Activated naive CD4-positive, alpha-beta T cell treated with anti-CD3 and anti-CD28 coated beads for 36 hours (primary cell): ENCODE measurements at regions not wholly inside any gene's neighbourhood (a gene's known extent, or its start where the extent isn't known, plus 50 kb on each side); places are given as distances from the start of the nearest gene placed in this dataset.
"Not testable (repeated sequence)": the region's sequence is repeated elsewhere in the genome, so short reads cannot be mapped to it uniquely, and the experiment has no call there.

Source experiments
- CTCF ChIA-PET: fragments of 350-600 bp; sonication (Branson Sonifier 250); formaldehyde crosslinking; loops from one replicate; lab custom pipeline; 2021; ENCODE audit warnings: antibody characterized with exemption; lab: Charles Lee
- DNase-seq: peaks from one replicate; pipeline ENCODE4 v3.0.0-alpha.2; 2020
- H3K27ac Mint-ChIP-seq: one replicate; pipeline ENCODE4 v1.8.0; 2021; ENCODE audit warnings: mild to moderate bottlenecking, mixed read lengths
- H3K27me3 Mint-ChIP-seq: one replicate; pipeline ENCODE4 v1.8.0; 2021; ENCODE audit warnings: low read depth, mixed read lengths
- H3K36me3 Mint-ChIP-seq: one replicate; pipeline ENCODE4 v1.8.0; 2021; ENCODE audit warnings: low read depth, mixed read lengths
- H3K4me1 Mint-ChIP-seq: one replicate; pipeline ENCODE4 v1.8.0; 2021; ENCODE audit warnings: low read depth, mixed read lengths
- H3K4me3 Mint-ChIP-seq: one replicate; pipeline ENCODE4 v1.8.0; 2021; ENCODE audit warnings: mild to moderate bottlenecking, moderate library complexity, mixed read lengths
- H3K9me3 Mint-ChIP-seq: one replicate; pipeline ENCODE4 v1.8.0; 2021; ENCODE audit warnings: mixed read lengths
- intact Hi-C: fragments of 100-400 bp; cut with micrococcal nuclease; formaldehyde crosslinking; loops from one replicate; pipeline ENCODE4 v1.15.1; 2023

DNA sequence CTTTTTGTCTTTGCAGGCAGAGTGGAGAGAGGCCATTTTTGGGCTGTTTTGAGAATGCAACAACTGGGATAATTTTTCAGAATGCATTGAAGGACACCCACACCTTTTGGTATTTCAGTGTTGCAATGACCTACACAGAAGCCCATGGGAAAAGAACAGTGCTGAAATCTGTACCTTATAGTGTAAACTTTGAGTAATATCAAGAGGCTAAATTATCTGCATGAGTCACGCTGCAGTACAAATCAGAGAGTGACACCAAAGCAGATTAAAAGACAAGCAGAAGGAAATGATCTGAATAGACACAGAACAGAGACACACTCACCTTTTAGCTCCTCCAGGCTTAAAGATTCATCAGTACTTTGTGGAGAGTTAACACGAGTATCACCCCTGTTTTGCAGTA is 265.3 kb downstream of the PAX3 start:
- DNase-seq, result no peak
- intact Hi-C loops, result no loop called here
- H3K27ac Mint-ChIP-seq, result no peak overlapping the region
- H3K4me1 Mint-ChIP-seq, result no peaks in the 10 kb centered on the region
- H3K36me3 Mint-ChIP-seq, result no peaks in the 10 kb centered on the region
- H3K4me3 Mint-ChIP-seq, result no peak overlapping the region
- H3K27me3 Mint-ChIP-seq, result no peaks in the 10 kb centered on the region
- CTCF ChIA-PET, result no interaction called here
- H3K9me3 Mint-ChIP-seq, result peaks cover 3% of the 10 kb centered on the region

DNA sequence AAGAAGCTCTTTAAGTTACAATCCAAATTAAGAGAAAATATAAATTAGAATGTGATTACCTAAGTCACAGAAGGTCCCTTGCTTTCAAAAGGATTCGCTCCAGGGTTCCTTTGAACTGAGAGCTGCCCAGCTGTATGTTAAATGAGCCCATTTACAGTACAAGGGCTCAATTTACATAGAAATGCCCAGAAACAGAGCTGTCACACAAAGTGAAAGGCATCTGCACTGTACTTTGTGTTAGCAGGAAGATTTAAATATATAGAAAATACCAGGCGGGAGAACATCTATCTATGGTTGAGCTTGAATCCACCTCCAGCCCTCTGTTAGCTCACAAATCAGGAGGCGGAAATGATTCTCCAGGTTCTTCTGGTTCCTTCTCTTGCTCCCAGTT is 272.9 kb downstream of the PAX3 start:
- H3K36me3 Mint-ChIP-seq, result no peaks in the 10 kb centered on the region
- CTCF ChIA-PET, result interaction anchor here (0.5 to 2.1 kb wide), 8 partner anchors 11 to 1125 kb away, joined by 3 to 8 read pairs (median 3); no protein-coding TSS in a partner anchor
- peaks cover 3% of the 10 kb centered on the region for H3K9me3 Mint-ChIP-seq
- H3K27me3 Mint-ChIP-seq, result peaks cover 9% of the 10 kb centered on the region
- no peak overlapping the region for H3K27ac Mint-ChIP-seq
- peaks cover 2% of the 10 kb centered on the region for H3K4me1 Mint-ChIP-seq
- H3K4me3 Mint-ChIP-seq, result no peak overlapping the region
- no peak for DNase-seq
- intact Hi-C loops, result loop anchor here (10.0 kb wide), 1 partner anchor 539 kb away; no protein-coding TSS in a partner anchor

DNA sequence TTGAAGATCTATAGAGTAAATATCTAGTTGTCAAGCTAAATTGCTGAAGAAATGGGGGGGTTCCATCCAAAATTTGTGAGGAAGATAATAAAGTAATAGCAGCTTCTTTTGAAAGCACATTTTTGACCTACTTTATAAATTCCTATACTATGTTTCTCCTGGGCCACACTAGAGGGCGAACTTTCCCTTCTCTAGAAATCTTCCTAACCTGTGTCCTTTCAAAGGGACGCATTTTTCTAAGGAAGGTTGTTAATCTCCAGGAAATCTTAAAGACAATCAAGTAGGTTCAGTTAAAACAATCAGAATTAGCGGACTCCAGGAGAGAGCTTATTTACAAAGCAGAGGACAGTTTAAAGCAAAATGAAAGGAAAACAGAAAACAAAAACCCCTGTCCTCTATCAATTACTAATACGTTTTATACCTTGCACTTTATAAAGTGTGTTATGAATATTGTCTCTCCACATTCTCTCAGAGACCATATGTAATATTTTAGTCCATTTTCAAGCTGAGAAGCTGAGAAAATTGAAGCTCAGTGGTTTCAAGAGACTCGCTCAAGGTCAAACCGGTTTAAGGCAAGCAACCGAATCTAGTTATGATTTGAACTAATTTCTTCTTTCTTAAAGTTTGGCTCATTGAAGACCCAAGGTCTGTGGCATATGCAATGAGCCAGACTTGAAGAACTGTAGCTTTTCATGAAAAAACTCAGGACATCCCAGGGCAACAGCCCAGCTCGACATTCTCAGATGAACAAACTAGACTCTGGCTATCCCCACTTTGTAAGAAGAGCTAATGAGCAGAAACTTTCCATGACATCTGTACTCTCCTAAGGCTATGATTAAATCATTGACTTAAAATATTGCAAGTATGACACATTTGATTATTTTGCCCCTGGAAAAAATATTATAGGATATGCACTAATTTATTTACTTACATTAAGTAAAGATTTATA is 273.6 kb downstream of the PAX3 start:
- H3K4me3 Mint-ChIP-seq, result no peak overlapping the region
- H3K27ac Mint-ChIP-seq, result no peak overlapping the region
- H3K27me3 Mint-ChIP-seq, result peaks cover 9% of the 10 kb centered on the region
- H3K4me1 Mint-ChIP-seq, result peaks cover 2% of the 10 kb centered on the region
- no peaks in the 10 kb centered on the region for H3K36me3 Mint-ChIP-seq
- CTCF ChIA-PET, result interaction anchor here (0.6 to 2.1 kb wide), 11 partner anchors 10 to 923 kb away, joined by 3 to 8 read pairs (median 3); no protein-coding TSS in a partner anchor
- peak; percentile 6 for DNase-seq
- intact Hi-C loops, result loop anchor here (10.0 kb wide), 1 partner anchor 540 kb away; no protein-coding TSS in a partner anchor
- peaks cover 3% of the 10 kb centered on the region for H3K9me3 Mint-ChIP-seq

DNA sequence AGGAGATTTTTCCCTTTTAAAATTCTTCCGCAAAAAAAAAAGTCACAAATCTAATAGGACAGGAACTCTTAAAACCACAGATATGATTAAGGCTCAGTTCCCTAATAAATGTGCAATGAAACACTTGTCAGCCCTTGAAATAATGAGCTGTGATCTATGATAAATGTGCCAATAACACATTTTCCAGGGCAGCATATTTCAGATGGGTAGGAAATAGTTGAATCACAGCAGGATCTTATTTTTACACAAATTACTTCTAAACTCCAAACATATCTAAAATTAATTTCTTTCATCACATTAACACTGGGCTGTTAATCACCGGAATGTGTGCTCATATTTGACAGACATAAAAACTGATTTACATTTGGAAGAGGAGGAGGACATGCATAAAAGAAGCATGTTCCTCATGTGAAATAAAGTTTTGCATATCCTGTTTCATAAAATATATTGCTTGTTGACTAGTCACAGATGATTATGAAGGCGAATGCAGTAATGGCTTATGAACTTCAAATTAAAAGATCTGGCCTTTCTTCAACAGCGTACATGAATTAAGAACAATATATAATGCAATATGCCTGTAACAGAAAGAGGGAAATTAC is 281.4 kb downstream of the PAX3 start:
- Mint-ChIP-seq H3K4me1 (no peaks in the 10 kb centered on the region), H3K27ac (no peak overlapping the region), H3K36me3 (no peaks in the 10 kb centered on the region), H3K27me3 (peaks cover 3% of the 10 kb centered on the region), H3K9me3 (no peaks in the 10 kb centered on the region), H3K4me3 (no peak overlapping the region)
- DNase-seq, result no peak
- intact Hi-C loops, result no loop called here
- CTCF ChIA-PET, result no interaction called here

DNA sequence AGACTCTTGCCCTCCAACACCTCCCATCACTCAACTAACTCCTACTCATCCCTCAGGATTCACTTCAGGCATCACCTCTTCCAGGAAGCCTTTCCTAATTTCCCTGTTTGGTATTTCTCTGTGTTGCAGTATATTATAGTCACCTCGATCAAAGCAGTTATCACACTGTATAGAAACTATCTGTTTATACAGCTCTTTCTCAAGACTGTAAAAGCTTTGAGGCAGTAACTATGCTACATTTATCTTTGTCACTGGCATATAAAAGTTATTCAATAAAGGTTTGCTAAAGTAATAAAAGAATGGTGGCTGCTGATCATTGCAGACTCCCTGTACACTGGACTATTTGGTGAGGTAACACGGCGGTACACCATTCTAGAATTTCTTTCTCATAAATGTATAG is 284.9 kb downstream of the PAX3 start:
- H3K27ac Mint-ChIP-seq, result no peak overlapping the region
- no peaks in the 10 kb centered on the region for H3K4me1 Mint-ChIP-seq
- H3K9me3 Mint-ChIP-seq, result no peaks in the 10 kb centered on the region
- H3K27me3 Mint-ChIP-seq, result peaks cover 3% of the 10 kb centered on the region
- intact Hi-C loops, result no loop called here
- H3K4me3 Mint-ChIP-seq, result no peak overlapping the region
- no peak for DNase-seq
- no peaks in the 10 kb centered on the region for H3K36me3 Mint-ChIP-seq
- CTCF ChIA-PET, result no interaction called here

DNA sequence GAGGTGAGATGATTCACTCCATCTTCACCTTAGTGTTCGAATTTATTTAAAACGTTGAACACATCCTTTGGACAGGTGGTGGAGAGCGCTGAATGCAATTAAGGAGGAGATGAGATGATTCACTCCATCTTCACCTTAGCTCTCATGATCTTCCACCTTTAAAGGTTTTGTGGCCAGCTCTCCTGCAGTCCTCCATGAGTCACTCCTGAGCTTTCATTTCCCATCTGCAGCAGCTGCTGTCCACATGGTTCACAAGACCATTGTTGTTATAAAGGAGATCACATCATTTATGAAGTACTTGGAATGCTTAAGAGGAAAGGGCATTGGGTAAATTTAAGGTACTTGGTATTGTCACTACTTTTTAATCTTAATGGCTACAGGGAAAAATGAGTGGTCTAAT is 298.5 kb downstream of the PAX3 start:
- Mint-ChIP-seq H3K27me3 (no peaks in the 10 kb centered on the region), H3K27ac (no peak overlapping the region), H3K36me3 (no peaks in the 10 kb centered on the region), H3K4me3 (no peak overlapping the region), H3K4me1 (no peaks in the 10 kb centered on the region), H3K9me3 (no peaks in the 10 kb centered on the region)
- intact Hi-C loops, result no loop called here
- no peak for DNase-seq
- CTCF ChIA-PET, result no interaction called here

DNA sequence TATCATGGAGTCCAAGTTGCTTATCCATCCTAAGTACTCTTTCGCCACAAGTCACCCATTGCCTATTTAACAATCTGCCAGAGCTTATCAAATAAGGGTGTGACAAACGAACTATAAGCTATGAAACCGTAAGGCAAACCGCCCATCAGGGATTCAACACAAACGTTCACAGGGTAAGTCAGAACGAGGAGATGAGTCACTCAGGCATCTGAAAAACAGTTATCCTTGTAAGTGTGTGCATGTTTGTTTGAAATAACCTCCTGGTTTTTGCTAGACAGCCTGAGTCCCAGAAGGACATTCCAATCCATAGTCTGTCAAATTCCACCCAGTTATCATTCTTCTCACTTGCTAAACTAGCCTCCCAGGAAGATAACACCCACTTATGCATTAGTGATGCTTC is 299.1 kb downstream of the PAX3 start:
- DNase-seq, result no peak
- CTCF ChIA-PET, result no interaction called here
- intact Hi-C loops, result no loop called here

DNA sequence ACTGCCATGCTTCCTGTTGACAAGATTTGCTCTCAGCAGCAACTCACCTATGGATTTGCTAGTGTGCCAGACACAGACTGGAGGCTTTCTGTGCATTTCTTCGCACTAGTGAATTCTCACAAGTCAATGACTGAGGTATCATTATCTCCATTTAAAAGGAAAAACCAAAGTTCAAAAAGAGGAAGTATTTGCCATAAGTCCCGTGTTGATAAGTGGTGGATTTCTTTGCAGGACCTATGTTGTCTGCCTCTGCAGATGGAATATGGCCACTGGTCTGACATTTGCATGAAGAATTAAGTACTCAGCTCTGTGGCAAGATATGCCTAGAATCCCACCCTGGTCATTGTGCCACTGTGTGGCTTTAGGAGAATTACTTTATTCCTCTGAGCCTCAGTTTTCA is 299.6 kb downstream of the PAX3 start:
- no peak for DNase-seq
- H3K27me3 Mint-ChIP-seq, result no peaks in the 10 kb centered on the region

More for the DNA sequence above, 299.1 kb downstream of the PAX3 start:
- H3K27ac Mint-ChIP-seq, result no peak overlapping the region
- no peaks in the 10 kb centered on the region for H3K4me1 Mint-ChIP-seq
- no peaks in the 10 kb centered on the region for H3K36me3 Mint-ChIP-seq
- no peaks in the 10 kb centered on the region for H3K27me3 Mint-ChIP-seq
- no peaks in the 10 kb centered on the region for H3K9me3 Mint-ChIP-seq
- H3K4me3 Mint-ChIP-seq, result no peak overlapping the region

DNA sequence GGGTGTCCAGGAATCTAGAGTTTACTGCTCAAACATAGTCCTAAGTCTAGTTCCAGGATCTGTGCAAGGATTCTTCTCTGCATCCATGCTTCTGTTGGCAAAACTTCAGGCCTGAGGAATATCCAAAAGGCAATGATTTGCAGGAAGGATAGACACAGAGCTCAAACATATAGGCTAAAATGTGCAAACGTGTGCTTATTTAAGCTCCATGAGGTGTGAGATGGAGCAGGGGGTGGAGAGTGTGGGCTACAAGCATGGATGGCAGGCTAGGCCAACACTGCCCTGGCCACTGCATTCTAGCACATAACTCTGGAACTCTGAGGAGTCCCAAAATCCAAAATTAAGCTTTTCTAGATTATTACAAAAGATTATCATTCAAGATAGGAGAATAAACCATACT is 301.1 kb downstream of the PAX3 start:
- Mint-ChIP-seq H3K36me3 (no peaks in the 10 kb centered on the region), H3K27ac (no peak overlapping the region), H3K4me1 (no peaks in the 10 kb centered on the region), H3K4me3 (no peak overlapping the region), H3K9me3 (no peaks in the 10 kb centered on the region), H3K27me3 (no peaks in the 10 kb centered on the region)
- DNase-seq, result no peak
- CTCF ChIA-PET, result no interaction called here
- intact Hi-C loops, result no loop called here

More for the DNA sequence above, 299.6 kb downstream of the PAX3 start:
- H3K9me3 Mint-ChIP-seq, result no peaks in the 10 kb centered on the region
- CTCF ChIA-PET, result no interaction called here
- intact Hi-C loops, result no loop called here
- no peak overlapping the region for H3K27ac Mint-ChIP-seq
- no peak overlapping the region for H3K4me3 Mint-ChIP-seq
- no peaks in the 10 kb centered on the region for H3K36me3 Mint-ChIP-seq
- no peaks in the 10 kb centered on the region for H3K4me1 Mint-ChIP-seq

DNA sequence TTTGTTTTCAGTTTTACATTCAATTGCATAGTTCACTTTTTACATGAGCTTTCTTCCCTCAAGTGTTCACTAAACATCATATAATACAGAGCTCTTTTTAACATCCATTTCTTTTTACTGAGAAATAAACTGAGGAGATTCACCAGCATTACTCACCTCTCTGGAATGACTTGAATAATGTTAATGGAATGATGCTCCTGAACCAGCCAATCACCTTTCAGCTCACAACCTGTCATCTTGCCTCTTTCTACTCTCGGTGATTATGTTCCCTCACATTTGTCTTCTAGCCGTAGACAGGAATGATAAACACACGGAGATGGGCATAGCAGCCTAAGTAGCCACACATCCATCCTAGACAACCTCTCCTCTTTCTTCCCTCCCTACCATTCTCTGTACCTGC is 301.7 kb downstream of the PAX3 start:
- DNase-seq, result no peak
- Mint-ChIP-seq H3K4me3 (no peak overlapping the region), H3K27ac (no peak overlapping the region), H3K9me3 (no peaks in the 10 kb centered on the region), H3K36me3 (no peaks in the 10 kb centered on the region), H3K27me3 (no peaks in the 10 kb centered on the region), H3K4me1 (no peaks in the 10 kb centered on the region)
- CTCF ChIA-PET, result no interaction called here
- intact Hi-C loops, result no loop called here

DNA sequence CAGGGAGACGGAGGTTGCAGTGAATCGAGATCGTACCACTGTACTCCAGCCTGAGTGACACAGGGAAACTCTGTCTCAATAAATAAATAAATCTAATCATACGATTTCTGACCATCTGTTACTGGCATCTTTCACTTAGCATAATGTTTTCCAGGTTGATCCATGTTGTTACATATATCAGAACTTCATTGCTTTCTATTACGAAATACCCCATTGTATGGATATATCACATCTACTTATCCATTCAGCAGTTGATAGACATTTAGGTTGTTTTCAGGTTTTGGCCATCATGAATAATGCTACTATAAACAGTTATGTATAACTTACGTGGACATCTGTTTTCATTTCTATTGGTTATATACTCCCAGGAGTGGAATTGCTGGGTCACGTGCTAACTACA is 303.9 kb downstream of the PAX3 start:
- no peak for DNase-seq
- H3K4me3 Mint-ChIP-seq, result no peak overlapping the region
- no peaks in the 10 kb centered on the region for H3K36me3 Mint-ChIP-seq
- no peaks in the 10 kb centered on the region for H3K27me3 Mint-ChIP-seq
- peaks cover 2% of the 10 kb centered on the region for H3K9me3 Mint-ChIP-seq
- H3K27ac Mint-ChIP-seq, result no peak overlapping the region
- no peaks in the 10 kb centered on the region for H3K4me1 Mint-ChIP-seq
- CTCF ChIA-PET, result no interaction called here
- intact Hi-C loops, result no loop called here

DNA sequence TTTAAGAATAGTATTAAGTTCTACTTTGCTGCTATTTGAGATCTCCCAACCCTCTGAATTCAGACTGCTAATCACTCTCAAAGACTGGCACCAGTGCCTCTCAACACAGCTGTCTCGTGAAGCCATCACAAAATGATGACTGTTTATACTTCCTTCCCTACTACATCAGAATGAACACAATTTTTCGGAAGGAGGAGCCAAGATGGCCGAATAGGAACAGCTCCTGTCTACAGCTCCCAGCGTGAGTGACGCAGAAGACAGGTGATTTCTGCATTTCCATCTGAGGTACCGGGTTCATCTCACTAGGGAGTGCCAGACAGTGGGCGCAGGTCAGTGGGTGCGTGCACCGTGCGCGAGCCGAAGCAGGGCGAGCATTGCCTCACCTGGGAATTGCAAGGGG is 314.4 kb downstream of the PAX3 start:
- DNase-seq, H3K36me3 Mint-ChIP-seq, H3K27me3 Mint-ChIP-seq, H3K27ac Mint-ChIP-seq, H3K4me1 Mint-ChIP-seq, H3K4me3 Mint-ChIP-seq, intact Hi-C loops, H3K9me3 Mint-ChIP-seq, CTCF ChIA-PET: not testable (repeated sequence)
